Activated naive CD4-positive, alpha-beta T cell treated with anti-CD3 and anti-CD28 coated beads, Interleukin-2, amount 50 U/mL, for 16 hours (primary cell): ENCODE measurements at regions not wholly inside any gene's neighbourhood (a gene's known extent, or its start where the extent isn't known, plus 50 kb on each side); places are given as distances from the start of the nearest gene placed in this dataset.
"Not testable (repeated sequence)": the region's sequence is repeated elsewhere in the genome, so short reads cannot be mapped to it uniquely, and the experiment has no call there.

Experiments
- DNase-seq: peaks from one replicate; pipeline ENCODE4 v3.0.0-alpha.2; 2020

GRCh38 chr12:107826276-107826675, 51.8 kb downstream of the ASCL4 start:
- no peak for DNase-seq

- DNase-seq, result no peak
Measured at GRCh38 chr12:107829271-107829670, 54.8 kb downstream of the ASCL4 start.

- DNase-seq, result no peak
Measured at GRCh38 chr12:107832441-107832840, 57.9 kb downstream of the ASCL4 start.

- no peak for DNase-seq
Measured at GRCh38 chr12:107840186-107840585, 65.7 kb downstream of the ASCL4 start.

GRCh38 chr12:107843351-107844311, 69.1 kb downstream of the ASCL4 start:
- no peak for DNase-seq

GRCh38 chr12:107844312-107844921, 69.9 kb downstream of the ASCL4 start:
- no peak for DNase-seq

GRCh38 chr12:107845226-107845979, 70.9 kb downstream of the ASCL4 start:
- no peak for DNase-seq

- DNase-seq, result no peak
Measured at GRCh38 chr12:107845980-107846659, 71.6 kb downstream of the ASCL4 start.

GRCh38 chr12:107847430-107847829, 72.9 kb downstream of the ASCL4 start:
- DNase-seq, result no peak

GRCh38 chr12:107847830-107848229, 73.3 kb downstream of the ASCL4 start:
- DNase-seq, result no peak

GRCh38 chr12:107853479-107853878, 79.0 kb downstream of the ASCL4 start:
- DNase-seq, result no peak

- no peak for DNase-seq
Measured at GRCh38 chr12:107855471-107855870, 81.0 kb downstream of the ASCL4 start.

- DNase-seq, result no peak
Measured at GRCh38 chr12:107856096-107856495, 81.6 kb downstream of the ASCL4 start.

GRCh38 chr12:107857191-107857590, 82.7 kb downstream of the ASCL4 start:
- DNase-seq, result no peak

GRCh38 chr12:107859367-107859766, 84.9 kb downstream of the ASCL4 start:
- DNase-seq, result no peak

GRCh38 chr12:107864235-107864634, 89.7 kb downstream of the ASCL4 start:
- no peak for DNase-seq

- DNase-seq, result not testable (repeated sequence)
Measured at GRCh38 chr12:107864727-107865126, 90.2 kb downstream of the ASCL4 start.

GRCh38 chr12:107873223-107873622, 98.7 kb downstream of the ASCL4 start:
- no peak for DNase-seq

GRCh38 chr12:107875786-107876185, 101.3 kb downstream of the ASCL4 start:
- no peak for DNase-seq

GRCh38 chr12:107884769-107885694, 110.5 kb downstream of the ASCL4 start:
- DNase-seq, result no peak

GRCh38 chr12:107888789-107889188, 114.3 kb downstream of the ASCL4 start:
- no peak for DNase-seq

GRCh38 chr12:107891967-107892366, 117.5 kb downstream of the ASCL4 start:
- DNase-seq, result no peak
